Effector memory CD8-positive, alpha-beta T cell (primary cell): ENCODE measurements at regions not wholly inside any gene's neighbourhood (a gene's known extent, or its start where the extent isn't known, plus 50 kb on each side); places are given as distances from the start of the nearest gene placed in this dataset.

Source experiments
- ATAC-seq: fragments of 150-1000 bp; cut with Tn5 transposase; replicated peaks from 2 replicates; pipeline ENCODE4 v1.10.0; 2021; ENCODE audit warnings: mild to moderate bottlenecking, moderate library complexity
- DNase-seq, 3 experiments: peaks; one replicate each; pipeline ENCODE4 v3.0.0; 2021
- H3K27ac Mint-ChIP-seq, 2 donors: one replicate each; pipeline ENCODE4 v1.8.0; 2022; ENCODE audit warnings: mild to moderate bottlenecking in 2 of 2, mixed read lengths in 2 of 2, moderate library complexity in 2 of 2
- H3K27me3 Mint-ChIP-seq, 2 donors: one replicate each; pipeline ENCODE4 v1.8.0; 2022; ENCODE audit warnings: mixed read lengths in 2 of 2
- H3K36me3 Mint-ChIP-seq: one replicate; pipeline ENCODE4 v1.8.0; 2022; ENCODE audit warnings: mild to moderate bottlenecking, moderate library complexity, mixed read lengths; ENCODE audit not compliant: insufficient read depth
- H3K4me1 Mint-ChIP-seq, 2 donors: one replicate each; pipeline ENCODE4 v1.8.0; 2022; ENCODE audit warnings: low read depth in 2 of 2, mixed read lengths in 2 of 2
- H3K4me3 Mint-ChIP-seq, 2 donors: one replicate each; pipeline ENCODE4 v1.8.0; 2022; ENCODE audit warnings: mild to moderate bottlenecking in 2 of 2, mixed read lengths in 2 of 2, moderate library complexity in 2 of 2
- H3K9me3 Mint-ChIP-seq, 2 donors: one replicate each; pipeline ENCODE4 v1.8.0; 2022; ENCODE audit warnings: mixed read lengths in 2 of 2

- H3K27me3 Mint-ChIP-seq: no peaks in the 10 kb centered on the region
- peaks cover 6 to 8% of the 10 kb centered on the region in 2 donors for H3K9me3 Mint-ChIP-seq
- H3K4me1 Mint-ChIP-seq: no peaks in the 10 kb centered on the region
- H3K27ac Mint-ChIP-seq: no peak overlapping the region
- H3K36me3 Mint-ChIP-seq: peaks cover 3% of the 10 kb centered on the region
- no peak overlapping the region for H3K4me3 Mint-ChIP-seq
- DNase-seq: no peak
- ATAC-seq: no peak
Measured at GRCh38 chr14:82740547-82740946, 1206.9 kb upstream of the SEL1L start.

- no peak overlapping the region for H3K4me3 Mint-ChIP-seq
- H3K4me1 Mint-ChIP-seq: no peaks in the 10 kb centered on the region
- no peak overlapping the region for H3K27ac Mint-ChIP-seq
- H3K36me3 Mint-ChIP-seq: no peaks in the 10 kb centered on the region
- H3K27me3 Mint-ChIP-seq: no peaks in the 10 kb centered on the region
- H3K9me3 Mint-ChIP-seq: peaks cover 8 to 33% of the 10 kb centered on the region in 2 donors
- DNase-seq (no peak), ATAC-seq (no peak)
Measured at GRCh38 chr14:82755476-82755875, 1221.8 kb upstream of the SEL1L start.

- ATAC-seq (no peak), DNase-seq (no peak)
- peaks cover 8 to 33% of the 10 kb centered on the region in 2 donors for H3K9me3 Mint-ChIP-seq
- no peak overlapping the region for H3K27ac Mint-ChIP-seq
- H3K27me3 Mint-ChIP-seq: no peaks in the 10 kb centered on the region
- no peak overlapping the region for H3K4me3 Mint-ChIP-seq
- H3K4me1 Mint-ChIP-seq: no peaks in the 10 kb centered on the region
- no peaks in the 10 kb centered on the region for H3K36me3 Mint-ChIP-seq
Measured at GRCh38 chr14:82755923-82756322, 1222.3 kb upstream of the SEL1L start.

GRCh38 chr14:82757776-82758175 is 1224.1 kb upstream of the SEL1L start:
- Mint-ChIP-seq H3K9me3 (peaks cover 5 to 33% of the 10 kb centered on the region in 2 donors), H3K27me3 (no peaks in the 10 kb centered on the region), H3K36me3 (no peaks in the 10 kb centered on the region), H3K4me3 (no peak overlapping the region), H3K4me1 (no peaks in the 10 kb centered on the region), H3K27ac (no peak overlapping the region)
- DNase-seq (no peak), ATAC-seq (no peak)

GRCh38 chr14:82759656-82760055 is 1226.0 kb upstream of the SEL1L start:
- Mint-ChIP-seq H3K36me3 (no peaks in the 10 kb centered on the region), H3K9me3 (peaks cover 9 to 34% of the 10 kb centered on the region in 2 donors), H3K4me1 (no peaks in the 10 kb centered on the region), H3K4me3 (no peak overlapping the region), H3K27ac (no peak overlapping the region), H3K27me3 (no peaks in the 10 kb centered on the region)
- ATAC-seq (no peak), DNase-seq (no peak)

- ATAC-seq (no peak), DNase-seq (no peak)
- no peaks in the 10 kb centered on the region for H3K27me3 Mint-ChIP-seq
- no peaks in the 10 kb centered on the region for H3K36me3 Mint-ChIP-seq
- no peaks in the 10 kb centered on the region for H3K4me1 Mint-ChIP-seq
- no peak overlapping the region for H3K27ac Mint-ChIP-seq
- H3K4me3 Mint-ChIP-seq: no peak overlapping the region
- H3K9me3 Mint-ChIP-seq: peaks cover 9 to 13% of the 10 kb centered on the region in 2 donors
Measured at GRCh38 chr14:82766123-82766522, 1232.5 kb upstream of the SEL1L start.

- no peak for ATAC-seq
Measured at GRCh38 chr14:82766996-82767395, 1233.3 kb upstream of the SEL1L start.

GRCh38 chr14:82776958-82777357 is 1243.3 kb upstream of the SEL1L start:
- ATAC-seq (no peak), DNase-seq (no peak)
- Mint-ChIP-seq H3K4me1 (no peaks in the 10 kb centered on the region), H3K27me3 (no peaks in the 10 kb centered on the region), H3K9me3 (peaks cover 11 to 29% of the 10 kb centered on the region in 2 donors), H3K27ac (no peak overlapping the region), H3K36me3 (no peaks in the 10 kb centered on the region), H3K4me3 (no peak overlapping the region)

More at GRCh38 chr14:82766996-82767395, 1233.3 kb upstream of the SEL1L start:
- peaks cover 11 to 21% of the 10 kb centered on the region in 2 donors for H3K9me3 Mint-ChIP-seq
- H3K27me3 Mint-ChIP-seq: no peaks in the 10 kb centered on the region
- no peak for DNase-seq
- H3K27ac Mint-ChIP-seq: no peak overlapping the region
- no peaks in the 10 kb centered on the region for H3K4me1 Mint-ChIP-seq
- no peak overlapping the region for H3K4me3 Mint-ChIP-seq
- H3K36me3 Mint-ChIP-seq: no peaks in the 10 kb centered on the region

GRCh38 chr14:82778008-82778590 is 1244.4 kb upstream of the SEL1L start:
- no peak for ATAC-seq
- H3K9me3 Mint-ChIP-seq: peaks cover 13 to 24% of the 10 kb centered on the region in 2 donors
- no peak for DNase-seq
- H3K4me1 Mint-ChIP-seq: no peaks in the 10 kb centered on the region
- H3K27ac Mint-ChIP-seq: no peak overlapping the region
- no peaks in the 10 kb centered on the region for H3K36me3 Mint-ChIP-seq
- no peak overlapping the region for H3K4me3 Mint-ChIP-seq
- no peaks in the 10 kb centered on the region for H3K27me3 Mint-ChIP-seq

GRCh38 chr14:82778601-82779000 is 1244.9 kb upstream of the SEL1L start:
- no peak overlapping the region for H3K4me3 Mint-ChIP-seq
- no peak for ATAC-seq
- H3K4me1 Mint-ChIP-seq: no peaks in the 10 kb centered on the region
- H3K27ac Mint-ChIP-seq: no peak overlapping the region
- H3K36me3 Mint-ChIP-seq: no peaks in the 10 kb centered on the region
- no peak for DNase-seq
- H3K9me3 Mint-ChIP-seq: peaks cover 13 to 20% of the 10 kb centered on the region in 2 donors
- no peaks in the 10 kb centered on the region for H3K27me3 Mint-ChIP-seq

GRCh38 chr14:82779301-82779700 is 1245.6 kb upstream of the SEL1L start:
- Mint-ChIP-seq H3K4me3 (no peak overlapping the region), H3K4me1 (no peaks in the 10 kb centered on the region), H3K27me3 (no peaks in the 10 kb centered on the region), H3K9me3 (peaks cover 13 to 15% of the 10 kb centered on the region in 2 donors), H3K27ac (no peak overlapping the region), H3K36me3 (no peaks in the 10 kb centered on the region)
- ATAC-seq (no peak), DNase-seq (no peak)

GRCh38 chr14:82785756-82786482 is 1252.3 kb upstream of the SEL1L start:
- Mint-ChIP-seq H3K27ac (no peak overlapping the region), H3K9me3 (peaks cover 15 to 16% of the 10 kb centered on the region in 2 donors), H3K4me1 (no peaks in the 10 kb centered on the region), H3K36me3 (no peaks in the 10 kb centered on the region), H3K4me3 (no peak overlapping the region), H3K27me3 (no peaks in the 10 kb centered on the region)
- no peak for DNase-seq
- ATAC-seq: no peak

GRCh38 chr14:82786483-82786880 is 1252.8 kb upstream of the SEL1L start:
- Mint-ChIP-seq H3K4me1 (no peaks in the 10 kb centered on the region), H3K36me3 (no peaks in the 10 kb centered on the region), H3K9me3 (peaks cover 11 to 15% of the 10 kb centered on the region in 2 donors), H3K27ac (no peak overlapping the region), H3K4me3 (no peak overlapping the region), H3K27me3 (no peaks in the 10 kb centered on the region)
- no peak for DNase-seq
- no peak for ATAC-seq

GRCh38 chr14:82796086-82796485 is 1262.4 kb upstream of the SEL1L start:
- Mint-ChIP-seq H3K4me3 (no peak overlapping the region), H3K4me1 (no peaks in the 10 kb centered on the region), H3K27ac (no peak overlapping the region), H3K36me3 (no peaks in the 10 kb centered on the region), H3K27me3 (no peaks in the 10 kb centered on the region), H3K9me3 (peaks cover 7 to 10% of the 10 kb centered on the region in 2 donors)
- DNase-seq: no peak
- no peak for ATAC-seq
